ENCODE measurements at regions not wholly inside any gene's neighbourhood (a gene's known extent, or its start where the extent isn't known, plus 50 kb on each side); places are given as distances from the start of the nearest gene placed in this dataset.

DNA sequence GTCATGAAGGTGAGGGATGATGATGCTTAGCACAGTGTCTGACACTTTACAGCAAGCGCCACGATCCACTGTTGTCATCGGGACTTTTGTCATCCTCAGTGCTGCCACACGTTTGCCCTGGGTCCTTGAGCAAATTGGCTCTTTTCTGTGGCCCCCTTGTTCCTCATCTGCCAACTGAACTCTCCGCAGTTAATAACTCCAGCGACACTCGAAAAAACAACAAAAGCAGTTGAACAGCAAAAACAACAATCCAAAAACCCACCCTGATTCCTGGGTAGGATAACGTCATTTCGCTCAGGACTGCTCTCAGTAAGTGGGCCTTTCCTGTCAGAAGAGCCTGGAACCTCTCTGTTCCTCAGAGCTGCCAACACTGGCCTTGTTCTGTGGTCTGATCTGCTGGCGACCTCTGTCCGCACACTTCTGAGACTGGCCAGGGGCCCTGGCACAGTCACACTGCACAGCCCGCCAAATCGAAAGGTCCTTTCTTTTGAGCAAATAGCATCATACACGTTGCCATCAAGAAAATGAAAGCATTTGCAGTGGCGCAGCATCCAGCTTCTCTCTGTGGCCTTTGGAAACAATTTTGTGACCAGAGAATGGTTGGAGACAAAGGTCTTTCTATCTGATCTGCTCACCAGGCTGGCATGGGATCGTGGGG, 79.9 kb upstream of the SYT13 start:
- no peaks in the 10 kb centered on the region for H4K20me1 ChIP-seq (ENCODE audit: insufficient read depth)
- H3K27me3 ChIP-seq (ENCODE audit: insufficient read depth) = peaks cover 25% of the 10 kb centered on the region; the same call in 1 of the 2 replicates
- ChIA-PET CTCF (interaction anchor here (13.1 kb wide), 1 partner anchor 403 kb away, joined by 252 read pairs; no protein-coding TSS in a partner anchor), POLR2A (no interaction called here)
- H3K4me3 ChIP-seq (ENCODE audit: low read depth in 2 of 2, low read length in 1 of 2) = no peak overlapping the region
- no peak overlapping the region for H2AFZ ChIP-seq (ENCODE audit: low read depth)
- no peak for DNase-seq
- H3K9ac ChIP-seq = no peak overlapping the region
- H3F3A ChIP-seq (replicated peaks; ENCODE audit: insufficient read depth) = no peaks in the 10 kb centered on the region
- H3K4me1 ChIP-seq (ENCODE audit: control insufficient read depth in 1 of 2, insufficient read depth in 2 of 2, low read depth in 1 of 2, low read length in 1 of 2) = peaks cover 0 to 8% of the 10 kb centered on the region in 2 experiments; a peak in 2 of 4 replicates
- TF ChIP-seq EZH2phosphoT487 (IDR thresholded peaks at IDR 0.05; ENCODE audit: borderline replicate concordance, low read depth) (no peak), NFIC (IDR thresholded peaks at IDR 0.05; ENCODE audit: borderline replicate concordance) (no peak), TCF12 (IDR thresholded peaks at IDR 0.05) (no peak), SIN3A (IDR thresholded peaks at IDR 0.05; ENCODE audit: borderline replicate concordance, low read depth, low read length) (no peak), ELF1 (IDR thresholded peaks at IDR 0.05) (no peak), NRF1 (IDR thresholded peaks at IDR 0.05; ENCODE audit: low read depth, low read length) (no peak), MAX (IDR thresholded peaks at IDR 0.05; ENCODE audit: low read depth) (no peak), PBX3 (IDR thresholded peaks at IDR 0.05) (no peak), EP300 (IDR thresholded peaks at IDR 0.05; ENCODE audit: borderline replicate concordance in 1 of 2, low read depth in 1 of 2, low read length in 1 of 2) (no peak), RCOR1 (IDR thresholded peaks at IDR 0.05; ENCODE audit: low read length) (no peak), TEAD4 (IDR thresholded peaks at IDR 0.05; ENCODE audit: borderline replicate concordance, insufficient read depth) (no peak), IRF3 (IDR thresholded peaks at IDR 0.05; ENCODE audit: low read depth, low read length) (no peak), POLR2AphosphoS5 (IDR thresholded peaks at IDR 0.05; ENCODE audit: low read depth, low read length) (no peak), RAD21 (IDR thresholded peaks at IDR 0.05; ENCODE audit: low read length) (no peak), FOXJ3 (CRISPR knock-in tag; IDR thresholded peaks at IDR 0.05) (no peak), TAF1 (IDR thresholded peaks at IDR 0.05; ENCODE audit: borderline replicate concordance, low read depth, low read length) (no peak), FOXM1 (IDR thresholded peaks at IDR 0.05; ENCODE audit: low read depth) (no peak), GABPA (IDR thresholded peaks at IDR 0.05; ENCODE audit: low read depth) (no peak)
- TF ChIP-seq, protein P1, sequence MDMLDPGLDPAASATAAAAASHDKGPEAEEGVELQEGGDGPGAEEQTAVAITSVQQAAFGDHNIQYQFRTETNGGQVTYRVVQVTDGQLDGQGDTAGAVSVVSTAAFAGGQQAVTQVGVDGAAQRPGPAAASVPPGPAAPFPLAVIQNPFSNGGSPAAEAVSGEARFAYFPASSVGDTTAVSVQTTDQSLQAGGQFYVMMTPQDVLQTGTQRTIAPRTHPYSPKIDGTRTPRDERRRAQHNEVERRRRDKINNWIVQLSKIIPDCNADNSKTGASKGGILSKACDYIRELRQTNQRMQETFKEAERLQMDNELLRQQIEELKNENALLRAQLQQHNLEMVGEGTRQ (IDR thresholded peaks at IDR 0.05; ENCODE audit: borderline replicate concordance, low read depth, low read length) = no peak
- TF ChIP-seq, protein P2, sequence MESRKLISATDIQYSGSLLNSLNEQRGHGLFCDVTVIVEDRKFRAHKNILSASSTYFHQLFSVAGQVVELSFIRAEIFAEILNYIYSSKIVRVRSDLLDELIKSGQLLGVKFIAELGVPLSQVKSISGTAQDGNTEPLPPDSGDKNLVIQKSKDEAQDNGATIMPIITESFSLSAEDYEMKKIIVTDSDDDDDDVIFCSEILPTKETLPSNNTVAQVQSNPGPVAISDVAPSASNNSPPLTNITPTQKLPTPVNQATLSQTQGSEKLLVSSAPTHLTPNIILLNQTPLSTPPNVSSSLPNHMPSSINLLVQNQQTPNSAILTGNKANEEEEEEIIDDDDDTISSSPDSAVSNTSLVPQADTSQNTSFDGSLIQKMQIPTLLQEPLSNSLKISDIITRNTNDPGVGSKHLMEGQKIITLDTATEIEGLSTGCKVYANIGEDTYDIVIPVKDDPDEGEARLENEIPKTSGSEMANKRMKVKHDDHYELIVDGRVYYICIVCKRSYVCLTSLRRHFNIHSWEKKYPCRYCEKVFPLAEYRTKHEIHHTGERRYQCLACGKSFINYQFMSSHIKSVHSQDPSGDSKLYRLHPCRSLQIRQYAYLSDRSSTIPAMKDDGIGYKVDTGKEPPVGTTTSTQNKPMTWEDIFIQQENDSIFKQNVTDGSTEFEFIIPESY (IDR thresholded peaks at IDR 0.05; ENCODE audit: borderline replicate concordance, low read depth) = no peak
- H3K27ac ChIP-seq (ENCODE audit: low read depth in 2 of 2, low read length in 1 of 2) = no peak overlapping the region
- H3K9me2 ChIP-seq = no peaks in the 10 kb centered on the region
- no peaks in the 10 kb centered on the region for H3K9me3 ChIP-seq
- no peaks in the 10 kb centered on the region for H3K36me3 ChIP-seq (replicated peaks in 1 of 2; ENCODE audit: control insufficient read depth in 1 of 2, insufficient read depth in 2 of 2, low read length in 1 of 2)
- no peak overlapping the region for H3K4me2 ChIP-seq
- H3K79me2 ChIP-seq (ENCODE audit: insufficient read depth) = no peaks in the 10 kb centered on the region
- WGBS (ENCODE audit: low lambda C conversion rate) = 74% methylated on average over 16 of the region's 16 CpGs
